DOHH2 (cell line): ENCODE measurements at regions not wholly inside any gene's neighbourhood (a gene's known extent, or its start where the extent isn't known, plus 50 kb on each side); places are given as distances from the start of the nearest gene placed in this dataset.

ENCODE experiments used
- EZH2phosphoT487 ChIP-seq: fragments of 200-600 bp; sonication (generic); IDR thresholded peaks from 2 replicates; pipeline ENCODE4 v1.6.1; 2017; ENCODE audit warnings: borderline replicate concordance, mild to moderate bottlenecking, antibody characterized with exemption, low read length, moderate library complexity, mixed read lengths
- TF ChIP-seq, protein P1 (sequence below): fragments of 200-600 bp; sonication (generic); IDR thresholded peaks from one replicate; pipeline ENCODE4 v1.5.1; 2014; ENCODE audit warnings: antibody characterized with exemption, mild to moderate bottlenecking, low read depth, low read length; ENCODE audit not compliant: poor library complexity, severe bottlenecking

- TF ChIP-seq, protein P1, sequence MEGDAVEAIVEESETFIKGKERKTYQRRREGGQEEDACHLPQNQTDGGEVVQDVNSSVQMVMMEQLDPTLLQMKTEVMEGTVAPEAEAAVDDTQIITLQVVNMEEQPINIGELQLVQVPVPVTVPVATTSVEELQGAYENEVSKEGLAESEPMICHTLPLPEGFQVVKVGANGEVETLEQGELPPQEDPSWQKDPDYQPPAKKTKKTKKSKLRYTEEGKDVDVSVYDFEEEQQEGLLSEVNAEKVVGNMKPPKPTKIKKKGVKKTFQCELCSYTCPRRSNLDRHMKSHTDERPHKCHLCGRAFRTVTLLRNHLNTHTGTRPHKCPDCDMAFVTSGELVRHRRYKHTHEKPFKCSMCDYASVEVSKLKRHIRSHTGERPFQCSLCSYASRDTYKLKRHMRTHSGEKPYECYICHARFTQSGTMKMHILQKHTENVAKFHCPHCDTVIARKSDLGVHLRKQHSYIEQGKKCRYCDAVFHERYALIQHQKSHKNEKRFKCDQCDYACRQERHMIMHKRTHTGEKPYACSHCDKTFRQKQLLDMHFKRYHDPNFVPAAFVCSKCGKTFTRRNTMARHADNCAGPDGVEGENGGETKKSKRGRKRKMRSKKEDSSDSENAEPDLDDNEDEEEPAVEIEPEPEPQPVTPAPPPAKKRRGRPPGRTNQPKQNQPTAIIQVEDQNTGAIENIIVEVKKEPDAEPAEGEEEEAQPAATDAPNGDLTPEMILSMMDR = no peak
- TF ChIP-seq EZH2phosphoT487 = no peak
Observed at GRCh38 chr13:33535061-33535460, 249.5 kb upstream of the STARD13 start.
